ENCODE measurements at regions not wholly inside any gene's neighbourhood (a gene's known extent, or its start where the extent isn't known, plus 50 kb on each side); places are given as distances from the start of the nearest gene placed in this dataset.

DNA sequence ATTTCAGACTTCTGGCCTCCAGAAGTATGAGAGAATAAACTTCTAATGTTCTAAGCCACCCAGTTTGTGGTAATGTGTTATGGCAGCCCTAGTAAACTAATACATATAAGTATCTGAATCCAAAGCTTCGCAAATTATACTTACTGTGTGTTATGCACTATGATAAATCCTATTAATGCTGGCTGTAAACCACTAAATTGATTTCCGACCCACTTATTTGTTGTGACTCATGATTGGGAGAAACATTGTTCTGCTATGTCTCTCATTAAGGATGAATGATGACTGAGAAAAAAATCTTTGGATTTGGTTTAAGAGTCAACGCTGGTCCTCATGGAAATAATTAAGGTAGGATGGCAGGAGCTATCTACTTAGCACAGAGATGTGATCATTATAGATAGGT, 62.0 kb downstream of the FZD4 start:
- TF ChIP-seq, protein P1, sequence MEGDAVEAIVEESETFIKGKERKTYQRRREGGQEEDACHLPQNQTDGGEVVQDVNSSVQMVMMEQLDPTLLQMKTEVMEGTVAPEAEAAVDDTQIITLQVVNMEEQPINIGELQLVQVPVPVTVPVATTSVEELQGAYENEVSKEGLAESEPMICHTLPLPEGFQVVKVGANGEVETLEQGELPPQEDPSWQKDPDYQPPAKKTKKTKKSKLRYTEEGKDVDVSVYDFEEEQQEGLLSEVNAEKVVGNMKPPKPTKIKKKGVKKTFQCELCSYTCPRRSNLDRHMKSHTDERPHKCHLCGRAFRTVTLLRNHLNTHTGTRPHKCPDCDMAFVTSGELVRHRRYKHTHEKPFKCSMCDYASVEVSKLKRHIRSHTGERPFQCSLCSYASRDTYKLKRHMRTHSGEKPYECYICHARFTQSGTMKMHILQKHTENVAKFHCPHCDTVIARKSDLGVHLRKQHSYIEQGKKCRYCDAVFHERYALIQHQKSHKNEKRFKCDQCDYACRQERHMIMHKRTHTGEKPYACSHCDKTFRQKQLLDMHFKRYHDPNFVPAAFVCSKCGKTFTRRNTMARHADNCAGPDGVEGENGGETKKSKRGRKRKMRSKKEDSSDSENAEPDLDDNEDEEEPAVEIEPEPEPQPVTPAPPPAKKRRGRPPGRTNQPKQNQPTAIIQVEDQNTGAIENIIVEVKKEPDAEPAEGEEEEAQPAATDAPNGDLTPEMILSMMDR (IDR thresholded peaks at IDR 0.05), result no peak
- TF ChIP-seq POLR2A (IDR thresholded peaks at IDR 0.05), result no peak
